NCI-H2107 treated with DMSO at 0.1 percent for 48 hours (cell line): ENCODE measurements at regions not wholly inside any gene's neighbourhood (a gene's known extent, or its start where the extent isn't known, plus 50 kb on each side); places are given as distances from the start of the nearest gene placed in this dataset.
"Not testable (repeated sequence)": the region's sequence is repeated elsewhere in the genome, so short reads cannot be mapped to it uniquely, and the experiment has no call there.

Source experiments
- DNase-seq: peaks from one replicate; lab custom pipeline; 2025; ENCODE audit not compliant: unreplicated experiment; lab: John Stamatoyannopoulos, UW

DNA sequence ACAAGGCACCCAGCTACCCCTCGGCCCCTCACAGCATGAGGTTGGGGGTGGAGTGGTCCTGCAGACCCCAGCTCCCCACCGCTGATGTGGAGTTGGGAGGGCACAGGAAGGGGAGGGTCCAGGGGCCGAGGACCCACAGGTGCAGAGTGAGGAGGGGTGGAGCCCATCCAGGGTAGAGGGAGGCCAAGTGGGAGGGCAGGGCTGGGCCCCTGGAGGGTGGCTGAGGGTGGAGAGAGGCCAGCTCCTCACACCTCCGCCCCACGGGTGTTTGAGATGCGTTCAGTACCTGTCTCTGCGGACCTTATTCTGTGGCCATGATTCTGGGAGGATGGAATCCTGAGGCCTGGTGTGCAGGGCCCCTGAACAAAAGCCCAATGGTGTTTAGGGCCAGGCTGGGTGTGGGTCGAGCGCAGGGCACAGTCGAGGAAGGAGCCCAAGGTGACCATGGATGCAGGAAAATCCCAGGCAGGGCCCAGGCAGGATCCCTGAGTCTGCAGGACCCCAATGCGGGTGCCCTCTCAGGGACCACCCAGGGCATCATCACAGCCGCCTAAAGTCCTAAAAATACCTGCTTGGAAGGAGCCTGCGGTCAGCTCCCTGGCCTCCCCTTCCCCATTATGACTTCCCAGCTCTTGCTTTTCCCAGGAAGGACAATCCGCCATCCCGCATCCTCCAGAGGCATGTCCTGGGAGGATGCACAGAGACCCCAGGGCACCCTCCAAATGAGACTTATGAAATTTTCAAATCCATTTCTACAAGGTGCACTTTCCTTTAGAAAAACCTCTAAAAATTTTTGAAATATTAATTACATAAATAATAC is 377.1 kb upstream of the SFSWAP start:
- no peak for DNase-seq

DNA sequence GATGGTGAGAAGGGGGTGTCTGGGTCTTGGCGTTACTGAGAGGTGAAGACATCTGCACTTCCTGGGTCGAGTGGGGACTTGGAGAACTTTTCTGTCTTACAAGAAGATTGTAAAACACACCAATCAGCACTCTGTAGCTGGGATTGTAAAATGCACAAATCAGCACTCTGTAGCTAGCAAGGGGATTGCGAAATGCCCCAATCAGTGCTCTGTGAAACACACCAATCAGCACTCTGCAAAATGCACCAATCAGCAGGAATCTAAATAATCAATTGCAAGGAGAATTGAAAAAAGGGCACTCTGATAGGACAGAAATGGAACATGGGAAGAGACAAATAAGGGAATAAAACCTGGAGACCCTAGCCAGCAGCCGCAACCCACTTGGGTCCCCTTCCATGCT is 376.1 kb upstream of the SFSWAP start:
- no peak for DNase-seq

DNA sequence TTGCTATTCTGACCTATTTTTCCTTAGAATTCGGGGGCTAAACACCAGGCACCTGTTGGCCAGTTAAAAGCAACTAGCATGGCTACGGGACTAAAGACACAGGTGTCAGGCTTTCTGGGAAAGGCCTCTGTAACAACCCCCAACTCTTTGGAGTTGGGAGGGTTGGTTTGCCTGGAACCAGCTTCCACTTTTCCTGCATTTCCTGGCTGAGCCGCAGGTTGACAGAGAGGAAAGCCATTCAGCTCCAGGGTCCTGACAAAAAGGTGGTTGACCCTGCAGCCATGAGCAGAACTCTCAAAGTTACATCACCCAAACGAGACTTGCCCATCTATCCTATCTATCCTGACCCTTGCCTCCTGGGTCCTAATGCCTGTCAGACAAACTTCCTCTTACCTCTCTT is 375.4 kb upstream of the SFSWAP start:
- no peak for DNase-seq

DNA sequence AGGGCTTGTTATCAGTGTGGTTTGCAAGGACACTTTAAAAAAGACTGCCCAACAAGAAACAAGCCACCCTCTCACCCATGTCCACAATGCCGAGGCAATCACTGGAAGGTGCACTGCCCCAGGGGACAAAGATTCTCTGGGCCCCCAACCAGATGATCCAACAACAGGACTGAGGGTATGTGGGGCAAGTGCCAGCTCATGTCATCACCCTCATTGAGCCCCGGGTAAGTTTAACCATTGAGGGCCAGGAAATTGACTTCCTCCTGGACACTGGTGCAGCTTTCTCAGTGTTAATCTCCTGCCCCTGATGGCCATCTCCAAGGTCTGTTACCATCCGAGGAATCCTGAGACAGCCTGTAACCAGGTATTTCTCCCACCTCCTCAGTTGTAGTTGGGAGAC is 373.0 kb upstream of the SFSWAP start:
- not testable (repeated sequence) for DNase-seq

DNA sequence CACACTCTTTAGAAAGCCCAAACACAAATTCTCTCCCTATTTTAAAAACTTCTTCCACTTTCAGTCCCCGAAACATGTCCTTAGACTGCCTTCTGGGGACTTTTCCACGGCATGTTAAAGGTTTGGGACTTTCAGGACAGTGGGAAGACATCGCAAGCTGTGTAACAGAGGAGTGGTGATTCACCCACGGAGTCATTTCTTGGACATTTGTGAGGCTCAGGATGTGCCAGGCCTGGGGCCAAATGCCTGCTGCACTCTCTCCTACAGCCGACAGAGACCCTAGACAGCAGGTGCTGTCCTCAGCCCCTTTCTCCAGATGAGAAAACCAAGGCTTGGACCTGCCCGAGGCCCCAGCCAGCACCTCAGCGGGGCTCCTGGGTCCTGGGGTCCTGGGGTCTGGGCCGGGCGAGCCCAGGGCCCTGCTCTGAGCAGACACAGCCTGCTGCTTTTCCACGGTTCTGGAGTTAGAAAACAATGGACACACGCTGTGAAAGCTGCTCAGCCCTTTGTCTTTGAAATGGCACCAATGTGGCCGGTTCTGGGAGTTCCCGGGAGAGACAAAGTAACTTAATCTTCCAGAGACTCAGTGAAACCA is 370.2 kb upstream of the SFSWAP start:
- DNase-seq: no peak

DNA sequence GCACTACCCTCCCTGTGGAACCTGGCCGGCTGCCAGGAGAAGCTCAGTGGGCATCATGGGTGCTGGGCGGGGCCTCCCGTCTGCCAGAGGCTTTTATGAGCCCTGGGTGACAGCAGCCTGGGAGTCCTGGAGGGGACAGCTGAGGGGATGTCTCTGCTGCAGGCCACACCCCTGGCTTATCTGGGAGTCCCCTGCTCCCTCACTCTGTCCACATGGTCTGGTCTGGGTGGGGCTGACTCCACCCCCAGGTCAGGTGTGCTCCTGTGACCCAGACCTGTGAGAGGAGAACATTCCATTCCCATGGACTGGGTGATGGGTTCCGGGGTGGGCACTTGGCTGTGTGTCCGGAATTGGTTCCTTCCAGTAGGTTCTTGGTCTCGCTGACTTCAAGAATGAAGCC is 369.3 kb upstream of the SFSWAP start:
- DNase-seq: not testable (repeated sequence)

DNA sequence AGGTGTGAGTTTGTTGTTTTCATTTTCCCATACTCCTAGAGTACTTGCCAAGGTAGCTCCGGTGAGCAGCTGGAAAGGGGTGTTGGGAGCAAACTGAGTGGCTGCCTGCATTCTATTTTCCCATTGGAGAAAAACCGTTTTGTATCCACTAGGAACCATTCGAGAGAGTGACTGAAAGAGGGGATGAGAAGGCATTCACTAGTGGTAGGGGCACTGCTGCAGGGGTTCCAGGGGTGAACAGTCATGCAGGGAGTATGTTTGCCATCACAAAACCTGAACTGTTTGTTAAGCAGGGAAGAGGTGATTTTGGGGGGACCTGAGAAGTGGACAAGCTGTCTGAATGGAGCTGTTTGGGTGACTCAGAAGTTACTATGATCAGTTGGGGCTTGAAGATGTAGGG is 367.5 kb upstream of the SFSWAP start:
- not testable (repeated sequence) for DNase-seq

DNA sequence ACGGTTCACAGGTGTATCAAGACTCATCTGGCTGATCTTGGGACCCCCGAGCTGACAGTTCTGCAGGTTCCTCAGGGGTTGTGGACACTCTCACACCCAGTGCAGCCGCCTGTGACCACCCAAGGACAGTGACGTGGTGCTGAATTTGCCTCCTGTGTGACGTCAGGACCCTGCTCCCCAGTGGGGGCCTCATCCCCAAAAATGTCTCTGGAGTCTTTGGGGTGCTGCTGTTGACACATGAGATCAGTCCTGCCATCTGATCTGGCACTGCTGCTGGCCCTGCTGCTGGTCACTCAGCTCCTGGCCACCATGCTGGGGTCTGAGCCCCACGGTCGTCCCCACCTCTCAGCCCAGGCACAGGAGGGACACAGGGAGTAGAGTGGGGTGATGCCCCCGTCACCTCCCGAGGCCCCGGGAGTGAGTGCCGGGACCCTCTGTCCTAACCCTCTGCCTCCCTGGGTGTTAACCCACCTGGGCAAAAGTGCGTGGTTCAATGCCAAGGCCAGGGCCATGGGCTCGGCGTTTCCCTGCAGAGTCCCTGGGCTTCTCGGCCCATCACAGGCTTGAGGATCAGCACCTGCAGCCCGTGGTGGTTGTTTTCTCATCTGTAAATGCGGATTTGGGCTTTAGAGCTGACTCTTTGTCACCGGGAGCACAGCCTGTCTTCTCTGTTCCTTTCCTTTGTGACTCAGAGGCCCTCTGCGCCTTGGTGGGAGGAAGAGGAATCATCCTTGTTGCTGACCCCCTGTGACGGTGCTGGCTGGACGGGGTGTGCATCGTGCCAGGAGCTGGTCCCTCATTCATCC is 366.0 kb upstream of the SFSWAP start:
- not testable (repeated sequence) for DNase-seq

DNA sequence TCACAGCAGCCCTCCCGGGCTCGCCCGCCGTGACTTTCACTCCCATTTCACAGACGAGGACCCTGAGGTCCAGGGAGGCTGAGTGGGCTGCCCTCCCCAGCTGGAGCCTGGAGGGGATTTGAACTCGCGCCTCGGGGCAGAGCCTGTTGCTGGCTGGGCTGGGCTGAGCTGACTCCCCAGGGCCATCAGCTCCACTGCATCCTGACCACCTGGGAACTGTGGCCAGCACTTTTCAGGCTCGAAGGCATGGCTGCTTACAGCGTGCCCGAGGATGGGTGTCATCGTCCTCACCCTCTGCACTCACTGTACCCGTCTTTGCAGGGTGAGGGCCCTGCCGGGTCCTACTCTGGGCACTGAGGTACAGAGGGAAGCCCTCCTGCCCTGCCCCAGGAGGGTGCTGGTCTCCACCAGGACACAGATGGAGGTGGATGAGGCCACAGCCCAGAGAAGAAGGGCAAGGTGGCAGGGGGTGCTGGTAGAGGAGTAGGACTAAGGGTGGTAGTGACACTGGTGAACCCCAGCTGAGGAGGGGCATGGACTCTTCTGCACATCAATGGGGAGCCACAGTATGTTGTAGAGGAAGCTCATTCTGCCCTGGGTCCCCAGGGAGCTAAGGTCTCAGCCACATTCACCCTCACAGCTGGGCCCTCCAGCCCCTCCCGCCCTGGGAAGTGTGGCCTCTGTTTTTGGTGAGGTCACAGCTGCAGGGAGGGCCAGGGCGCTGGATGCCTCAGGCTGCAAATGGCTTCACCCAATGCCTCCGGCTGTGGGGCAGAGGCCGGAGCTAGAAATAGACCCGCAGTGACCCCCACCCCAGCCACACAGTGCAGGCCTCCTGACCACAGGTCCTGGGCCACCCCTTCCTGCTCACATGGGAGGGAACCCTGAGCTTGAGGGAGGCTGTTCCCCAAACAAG is 365.1 kb upstream of the SFSWAP start:
- no peak for DNase-seq

DNA sequence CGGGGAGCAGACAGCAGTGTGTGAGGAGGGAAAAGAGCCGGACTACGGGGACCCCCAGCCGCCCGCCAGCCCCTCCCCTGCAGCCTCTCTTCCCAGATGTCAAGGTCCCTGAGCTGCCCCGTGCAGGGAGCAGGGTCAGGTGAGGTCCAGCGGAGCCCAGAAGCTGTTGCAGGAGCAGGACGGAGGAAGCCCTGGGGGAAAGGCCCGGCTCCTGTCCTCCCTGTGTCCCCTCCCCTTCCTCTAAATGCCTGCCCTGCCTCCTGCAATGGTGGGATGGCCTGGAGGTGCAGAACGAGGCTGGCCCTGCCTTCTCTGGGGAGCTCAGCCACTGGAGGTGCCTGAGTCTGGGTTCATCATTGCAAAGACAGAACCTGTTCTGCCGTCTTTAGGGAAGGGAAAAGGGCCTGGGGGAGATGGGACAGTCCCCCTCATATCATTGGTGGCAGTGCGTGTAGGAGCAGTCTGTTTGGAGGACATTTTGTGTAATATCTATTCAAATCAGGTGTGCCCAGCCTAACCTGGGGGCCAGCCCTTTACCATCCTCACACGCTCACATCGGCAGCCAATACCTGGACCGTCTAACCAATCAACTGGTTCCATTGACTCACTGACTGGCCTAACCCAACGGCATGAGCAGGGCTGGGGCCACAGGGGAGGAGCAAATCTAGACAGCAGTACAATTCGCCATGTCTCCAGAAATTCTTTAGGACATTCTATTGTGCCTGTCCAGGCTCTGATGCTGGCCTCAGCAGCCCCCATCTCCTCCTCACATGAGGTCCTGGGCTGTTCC is 364.1 kb upstream of the SFSWAP start:
- no peak for DNase-seq

DNA sequence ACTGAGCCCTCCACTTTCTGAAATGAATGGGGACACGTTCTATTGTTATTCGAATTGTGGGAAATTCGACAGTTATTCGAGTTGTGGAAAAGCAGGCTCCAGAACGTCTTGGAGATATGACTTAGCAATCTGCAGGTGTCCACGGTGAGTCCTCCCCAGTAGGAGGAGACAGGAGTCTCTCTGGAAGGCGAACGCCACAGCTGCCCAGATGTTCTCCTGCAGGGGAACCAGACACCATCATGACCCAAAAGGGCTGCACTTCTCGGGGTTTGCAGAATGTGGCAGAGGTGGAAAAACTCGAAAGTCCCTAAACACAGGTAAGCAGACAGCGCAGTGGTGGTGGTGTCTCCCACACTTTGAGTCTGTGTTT is 363.6 kb upstream of the SFSWAP start:
- DNase-seq: no peak

DNA sequence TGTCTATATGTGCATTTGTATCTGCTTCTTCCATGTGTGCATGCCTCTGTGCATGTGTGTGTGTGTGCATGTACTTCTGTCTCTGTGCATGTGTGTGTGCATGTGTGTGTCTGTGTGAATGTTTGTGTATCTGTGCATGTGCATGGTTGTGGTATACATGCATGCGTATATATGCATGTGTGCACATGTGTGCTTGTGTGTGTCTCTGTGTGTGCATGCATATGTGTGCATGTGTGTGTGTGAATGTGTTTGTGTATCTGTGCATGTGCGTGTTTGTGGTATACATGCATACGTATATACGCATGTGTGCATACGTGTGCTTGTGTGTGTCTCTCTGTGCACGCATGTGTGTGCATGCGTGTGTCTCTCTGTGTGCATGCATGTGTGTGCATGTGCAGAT is 363.2 kb upstream of the SFSWAP start:
- no peak for DNase-seq

DNA sequence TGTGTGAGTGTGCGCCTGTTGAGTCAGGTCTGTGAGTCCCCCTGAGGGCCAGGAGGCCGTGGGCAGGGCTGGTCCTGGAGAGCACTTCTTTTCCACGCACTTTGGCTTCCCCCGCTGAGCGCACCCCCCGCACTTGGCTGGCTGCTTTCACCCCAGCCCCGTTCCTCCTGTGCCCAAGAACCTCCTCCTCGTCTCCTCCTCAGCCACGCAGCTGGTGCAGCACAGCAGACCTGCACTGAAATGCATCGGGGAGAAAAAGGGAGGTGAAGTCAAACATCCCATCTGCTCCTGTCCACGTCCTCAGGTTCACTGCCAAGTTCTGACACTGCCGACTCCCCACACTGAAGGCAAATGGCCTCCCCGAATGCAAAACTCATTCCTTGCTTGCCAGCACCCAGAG is 362.7 kb upstream of the SFSWAP start:
- no peak for DNase-seq

DNA sequence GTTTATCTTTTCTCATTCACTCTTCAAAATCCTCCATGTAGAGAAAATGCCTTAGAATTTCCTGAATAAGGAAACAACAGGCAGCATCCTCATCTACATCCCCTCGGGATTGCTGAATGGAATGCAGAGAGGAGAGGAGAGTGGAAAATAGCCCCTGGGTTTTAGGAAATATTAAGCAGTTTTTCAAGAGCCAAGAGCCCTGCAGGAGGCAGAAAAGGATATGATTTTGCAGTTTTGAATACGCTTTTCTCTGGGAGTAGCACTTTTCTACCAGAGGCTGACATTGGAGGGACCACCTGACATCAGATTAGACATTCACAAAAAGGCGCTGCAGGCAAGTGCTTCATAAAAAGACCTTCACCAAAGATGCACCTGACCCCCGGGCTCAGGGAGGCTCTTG is 362.2 kb upstream of the SFSWAP start:
- no peak for DNase-seq

DNA sequence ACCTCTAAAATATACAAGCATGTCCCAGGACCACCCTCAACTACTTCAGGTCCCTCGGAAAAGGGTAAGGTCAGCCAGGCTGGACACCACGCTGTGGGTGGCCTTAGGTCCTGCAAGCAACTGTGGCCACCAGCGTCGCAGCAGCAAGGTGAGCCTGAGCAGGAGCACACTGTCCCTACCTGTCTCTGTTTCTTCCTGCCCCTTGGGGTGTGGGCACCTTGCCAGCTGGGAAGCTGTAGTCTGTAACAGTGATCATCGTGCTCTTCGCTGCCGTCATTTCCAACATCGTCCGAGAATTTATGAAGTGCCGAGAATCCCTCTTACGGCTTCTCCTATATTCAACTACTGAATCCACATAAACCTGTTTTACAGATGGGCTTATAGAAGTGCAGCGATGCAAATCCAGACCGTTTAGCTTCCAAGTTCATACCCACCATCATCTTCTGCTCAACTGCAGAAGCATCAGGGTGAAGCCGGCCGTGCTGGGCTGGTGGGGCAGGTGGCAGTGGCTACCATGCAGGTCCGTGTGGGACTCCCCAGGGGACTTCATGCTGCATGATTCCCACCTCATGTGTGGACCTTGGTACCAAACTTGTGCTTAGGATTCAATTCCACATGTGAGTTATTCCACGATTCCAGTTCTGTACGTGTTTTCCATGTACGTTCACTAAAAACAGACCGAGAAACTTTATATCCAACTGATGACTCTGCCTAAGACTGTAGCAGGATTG is 361.3 kb upstream of the SFSWAP start:
- no peak for DNase-seq

DNA sequence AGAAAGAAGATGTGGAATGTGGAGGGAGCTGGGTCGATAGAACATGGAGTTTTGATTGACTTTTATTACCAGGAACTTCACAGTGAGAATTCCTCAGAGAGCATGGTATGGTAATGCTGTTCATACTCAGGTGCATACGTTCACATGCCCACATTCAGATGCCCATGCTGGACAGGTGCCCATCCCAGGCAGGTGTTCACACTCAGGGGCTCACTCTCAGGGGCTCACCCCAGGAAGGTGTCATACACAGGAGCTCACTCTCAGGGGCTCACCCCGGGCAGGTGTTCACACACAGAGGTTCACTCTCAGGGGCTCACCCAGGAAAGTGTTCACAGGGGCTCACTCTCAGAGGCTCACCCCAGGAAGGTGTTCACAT is 360.0 kb upstream of the SFSWAP start:
- DNase-seq: no peak

DNA sequence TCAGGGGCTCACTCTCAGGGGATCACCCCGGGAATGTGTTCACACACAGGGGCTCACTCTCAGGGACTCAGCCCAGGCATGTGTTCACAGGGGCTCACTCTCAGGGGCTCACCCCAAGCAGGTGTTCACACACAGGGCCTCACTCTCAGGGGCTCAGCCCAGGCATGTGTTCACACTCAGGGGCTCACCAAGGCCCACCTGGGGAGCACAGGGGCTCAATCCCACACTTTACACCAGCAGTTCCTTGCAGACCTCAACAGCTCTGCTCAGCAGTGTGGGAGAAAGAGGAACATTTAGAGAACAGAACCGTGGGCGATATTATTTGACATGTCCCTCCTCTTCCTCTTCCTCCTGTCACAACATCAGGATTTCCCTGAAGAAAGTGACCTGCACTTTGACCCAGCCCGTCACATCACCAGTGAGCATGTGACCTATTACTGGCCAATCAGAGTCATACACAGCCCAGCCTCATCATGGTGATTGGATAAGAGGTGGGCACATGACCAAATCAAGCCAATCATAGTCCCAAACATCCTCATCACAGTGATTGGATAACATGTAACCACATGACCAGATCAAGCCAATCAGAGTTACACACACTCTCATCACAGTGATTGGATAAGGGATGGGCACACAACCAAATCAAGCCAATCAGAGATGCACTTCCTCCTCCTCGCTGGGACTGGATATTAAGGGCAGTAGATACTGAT is 359.4 kb upstream of the SFSWAP start:
- DNase-seq: no peak

DNA sequence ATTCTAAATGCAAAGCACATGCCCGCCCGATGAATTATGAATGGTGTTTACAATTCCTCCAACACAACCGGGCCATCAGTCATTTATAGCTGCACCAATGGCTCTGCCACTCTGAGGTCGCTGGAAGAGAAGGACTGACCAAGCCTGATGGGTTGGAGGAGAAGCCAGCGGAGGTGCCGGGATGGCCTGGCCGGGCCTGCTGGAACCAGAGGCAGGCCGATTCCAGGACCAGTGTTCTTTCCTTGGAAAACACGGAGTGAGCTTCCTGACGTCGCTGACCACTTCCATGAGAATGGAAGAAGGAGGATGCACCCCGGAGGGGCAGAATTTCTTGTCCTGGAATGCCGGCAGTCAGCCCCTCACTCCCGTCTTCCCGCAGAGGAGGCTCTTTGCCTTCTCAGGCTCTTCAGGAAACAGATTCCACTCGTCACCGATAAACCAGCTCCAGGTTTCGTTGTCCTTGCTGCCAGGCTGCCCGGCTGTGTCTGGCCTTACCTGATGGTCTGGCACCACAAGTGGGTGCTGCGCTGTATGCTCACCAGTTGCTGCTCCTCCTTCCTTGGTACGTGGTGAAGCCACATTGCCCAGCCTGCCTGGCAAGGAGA is 358.5 kb upstream of the SFSWAP start:
- DNase-seq: no peak

DNA sequence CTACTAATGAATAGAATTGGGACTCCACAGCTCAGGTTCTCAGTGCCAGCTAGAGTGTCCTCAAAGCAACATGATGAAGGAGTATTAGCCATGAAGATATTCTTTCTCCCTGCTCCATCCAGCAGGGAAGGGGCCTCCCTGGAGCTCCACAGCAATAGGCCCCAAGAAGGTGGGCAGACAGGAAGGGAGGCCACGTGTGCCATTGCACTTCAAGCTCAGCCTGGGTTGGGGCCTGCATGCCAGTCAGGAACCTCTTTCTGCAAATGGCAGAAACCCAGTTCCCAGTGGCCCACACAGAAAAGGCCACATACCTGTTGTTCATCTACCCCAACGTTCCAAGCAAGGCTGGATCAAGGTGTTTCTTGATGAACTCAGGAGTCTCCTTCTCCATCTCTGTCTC is 357.5 kb upstream of the SFSWAP start:
- no peak for DNase-seq
